ENCODE measurements at regions not wholly inside any gene's neighbourhood (a gene's known extent, or its start where the extent isn't known, plus 50 kb on each side); places are given as distances from the start of the nearest gene placed in this dataset.
A peak's percentile ranks its signal among the peaks of the same experiment; 100 is the strongest.

DNA sequence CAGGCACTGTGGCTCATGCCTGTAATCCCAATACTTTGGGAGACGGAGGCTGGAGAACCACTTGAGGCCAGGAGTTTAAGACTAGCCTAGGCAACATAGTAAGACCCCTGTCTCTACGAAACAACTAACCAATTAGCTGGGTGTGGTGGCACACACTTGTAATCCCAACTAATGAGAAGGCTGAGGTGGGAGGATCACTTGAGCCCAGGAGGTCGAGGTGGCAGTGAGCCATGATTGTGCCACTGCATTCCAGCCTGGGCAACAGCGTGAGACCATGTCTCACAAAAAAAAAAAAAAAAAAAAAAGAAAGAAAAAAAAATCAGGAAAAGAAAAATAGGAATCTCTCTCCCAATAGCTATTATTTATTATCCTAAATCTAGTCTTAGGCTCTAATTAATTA lies 56.8 kb upstream of the UBAC2 start:
- no peak for DNase-seq (ENCODE audit: low spot score)
- TF ChIP-seq CTCF (IDR thresholded peaks at IDR 0.05; ENCODE audit: borderline replicate concordance, control extremely low read depth, extremely low read depth, insufficient read depth, missing control alignments), result no peak
- in situ Hi-C loops (cut with MboI; ENCODE audit: low sequenced_read_pairs, unreplicated experiment), result no loop called here

DNA sequence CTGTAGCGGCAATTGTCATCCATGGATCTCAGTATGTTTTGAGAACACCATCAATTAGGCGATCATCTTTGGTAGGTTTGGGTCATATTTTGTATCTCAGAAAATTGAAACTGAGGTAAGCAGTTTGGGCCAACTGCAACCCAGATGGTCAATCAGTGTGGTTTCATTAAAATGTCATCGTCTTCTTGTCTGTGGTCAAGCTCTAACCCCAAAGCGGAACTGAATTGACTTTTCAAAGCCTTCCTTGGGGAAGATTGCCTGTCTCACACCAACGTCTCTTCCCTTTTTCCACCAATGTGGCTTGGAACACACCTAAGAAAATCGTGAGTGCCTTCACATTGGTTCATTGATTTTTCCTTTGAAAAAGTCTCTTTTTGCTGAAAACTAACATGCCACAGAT lies 56.3 kb upstream of the UBAC2 start:
- peak; percentile 48 for DNase-seq (ENCODE audit: low spot score)
- in situ Hi-C loops (cut with MboI; ENCODE audit: low sequenced_read_pairs, unreplicated experiment), result no loop called here
- no peak for TF ChIP-seq CTCF (IDR thresholded peaks at IDR 0.05; ENCODE audit: borderline replicate concordance, control extremely low read depth, extremely low read depth, insufficient read depth, missing control alignments)

DNA sequence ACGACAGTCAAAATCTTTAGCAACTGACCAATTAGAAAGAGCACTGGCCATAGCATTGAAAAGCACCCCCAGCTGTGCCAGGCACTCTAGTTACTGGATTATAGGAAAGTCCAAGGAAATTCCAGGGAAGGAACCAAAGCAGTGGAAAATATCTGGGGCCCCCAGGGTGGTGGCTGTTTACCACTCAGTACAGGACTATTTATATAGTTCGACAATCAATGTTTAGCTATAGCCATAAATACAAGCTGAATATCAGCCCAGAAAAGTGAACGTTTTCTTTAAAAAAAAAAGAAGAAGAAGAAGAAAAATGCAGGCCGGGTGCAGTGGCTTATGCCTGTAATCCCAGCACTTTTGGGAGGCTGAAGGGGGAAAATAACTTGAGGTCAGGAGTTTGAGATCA lies 55.2 kb upstream of the UBAC2 start:
- no peak for DNase-seq (ENCODE audit: low spot score)
- in situ Hi-C loops (cut with MboI; ENCODE audit: low sequenced_read_pairs, unreplicated experiment), result no loop called here
- TF ChIP-seq CTCF (IDR thresholded peaks at IDR 0.05; ENCODE audit: borderline replicate concordance, control extremely low read depth, extremely low read depth, insufficient read depth, missing control alignments), result no peak

DNA sequence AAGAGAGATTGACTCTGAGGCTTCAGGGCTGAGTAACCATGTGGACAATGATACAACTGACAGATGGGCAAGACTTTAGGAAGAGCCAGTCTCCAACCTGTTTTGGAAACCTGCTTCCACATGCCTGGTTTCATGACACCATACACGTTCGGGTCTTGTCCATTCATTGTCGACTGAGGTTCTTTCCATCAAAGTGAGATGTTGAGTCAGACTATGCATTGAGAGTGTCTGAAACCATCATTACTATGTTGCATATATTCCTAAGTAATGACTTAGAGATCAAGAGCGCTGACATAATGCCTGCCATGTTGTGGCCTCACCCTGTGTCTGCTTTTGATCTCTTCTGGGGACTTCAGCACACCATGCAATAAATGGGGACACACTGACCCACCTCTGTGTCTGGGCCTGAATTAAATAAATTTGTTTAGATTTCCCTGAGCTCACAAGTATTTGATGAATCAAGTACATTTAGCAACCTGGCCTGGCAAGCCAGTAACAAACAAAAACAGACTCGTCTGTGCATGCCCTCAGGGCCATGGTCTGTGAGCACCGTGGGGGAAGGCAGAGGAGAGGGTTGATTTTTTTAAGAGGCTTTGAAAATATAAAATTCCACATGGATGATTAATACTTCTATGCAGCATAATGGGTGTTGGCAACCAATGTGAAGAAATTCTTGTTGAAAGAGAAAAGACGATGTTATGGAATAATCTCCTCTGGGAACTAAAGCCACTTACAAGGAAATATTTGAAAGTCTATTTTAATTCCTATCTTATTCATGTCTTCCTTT lies 49.9 kb upstream of the UBAC2 start:
- in situ Hi-C loops (cut with MboI; ENCODE audit: low sequenced_read_pairs, unreplicated experiment), result no loop called here
- no peak for DNase-seq (ENCODE audit: low spot score)
- no peak for TF ChIP-seq CTCF (IDR thresholded peaks at IDR 0.05; ENCODE audit: borderline replicate concordance, control extremely low read depth, extremely low read depth, insufficient read depth, missing control alignments)

All from GM13976 (cell line).